ENCODE measurements at regions not wholly inside any gene's neighbourhood (a gene's known extent, or its start where the extent isn't known, plus 50 kb on each side); places are given as distances from the start of the nearest gene placed in this dataset.

GRCh38 chr4:133776961-133777360 lies 424.6 kb downstream of the PABPC4L start:
- Histone ChIP-seq H3K27ac (ENCODE audit: low read length) (no peak overlapping the region), H3K4me2 (ENCODE audit: low read length) (no peak overlapping the region), H4K20me1 (ENCODE audit: insufficient read depth) (no peaks in the 10 kb centered on the region), H3K9me2 (ENCODE audit: insufficient read depth, low read length) (no peaks in the 10 kb centered on the region), H3K36me3 (ENCODE audit: insufficient read depth, low read length) (no peaks in the 10 kb centered on the region), H3K27me3 (ENCODE audit: insufficient read depth, low read depth, low read length) (no peaks in the 10 kb centered on the region), H3F3A (ENCODE audit: insufficient read depth, low read length, poor library complexity, severe bottlenecking) (no peaks in the 10 kb centered on the region), H3K79me2 (replicated peaks; ENCODE audit: insufficient read depth, low read length) (no peaks in the 10 kb centered on the region), H3K4me3 (ENCODE audit: low read length) (no peak overlapping the region), H3K9ac (ENCODE audit: low read length) (no peak overlapping the region), H3K9me3 (ENCODE audit: low read length) (no peaks in the 10 kb centered on the region), H2AFZ (ENCODE audit: low read depth, low read length) (no peak overlapping the region)
- TF ChIP-seq TAF1 (IDR thresholded peaks at IDR 0.05; ENCODE audit: low read depth) (no peak), RAD21 (conservative IDR thresholded peaks at IDR 0.05) (no peak), REST (IDR thresholded peaks at IDR 0.05; ENCODE audit: borderline replicate concordance) (no peak), POLR2AphosphoS5 (IDR thresholded peaks at IDR 0.05) (no peak), SMC3 (conservative IDR thresholded peaks at IDR 0.05; ENCODE audit: poor library complexity) (no peak), EP300 (conservative IDR thresholded peaks at IDR 0.05; ENCODE audit: poor library complexity, severe bottlenecking) (no peak), EZH2 (IDR thresholded peaks at IDR 0.05; ENCODE audit: borderline replicate concordance, insufficient read depth, low read length, poor library complexity, severe bottlenecking) (no peak), MXI1 (conservative IDR thresholded peaks at IDR 0.05; ENCODE audit: poor library complexity, severe bottlenecking) (no peak), CTCF (IDR thresholded peaks at IDR 0.05; ENCODE audit: poor library complexity, severe bottlenecking) (no peak)

GRCh38 chr4:133776503-133776902 lies 425.1 kb downstream of the PABPC4L start:
- no peaks in the 10 kb centered on the region for H3K79me2 ChIP-seq (replicated peaks; ENCODE audit: insufficient read depth, low read length)
- H3F3A ChIP-seq (ENCODE audit: insufficient read depth, low read length, poor library complexity, severe bottlenecking), result no peaks in the 10 kb centered on the region
- H3K27ac ChIP-seq (ENCODE audit: low read length), result no peak overlapping the region
- no peak overlapping the region for H2AFZ ChIP-seq (ENCODE audit: low read depth, low read length)
- H3K9me3 ChIP-seq (ENCODE audit: low read length), result no peaks in the 10 kb centered on the region
- no peak overlapping the region for H3K4me3 ChIP-seq (ENCODE audit: low read length)
- no peak overlapping the region for H3K4me2 ChIP-seq (ENCODE audit: low read length)
- H3K36me3 ChIP-seq (ENCODE audit: insufficient read depth, low read length), result no peaks in the 10 kb centered on the region
- no peak for TF ChIP-seq REST (IDR thresholded peaks at IDR 0.05; ENCODE audit: borderline replicate concordance)
- no peak for TF ChIP-seq RAD21 (conservative IDR thresholded peaks at IDR 0.05)
- TF ChIP-seq CTCF (IDR thresholded peaks at IDR 0.05; ENCODE audit: poor library complexity, severe bottlenecking), result no peak
- TF ChIP-seq EZH2 (IDR thresholded peaks at IDR 0.05; ENCODE audit: borderline replicate concordance, insufficient read depth, low read length, poor library complexity, severe bottlenecking), result no peak
- TF ChIP-seq EP300 (conservative IDR thresholded peaks at IDR 0.05; ENCODE audit: poor library complexity, severe bottlenecking), result no peak
- TF ChIP-seq POLR2AphosphoS5 (IDR thresholded peaks at IDR 0.05), result no peak
- TF ChIP-seq MXI1 (conservative IDR thresholded peaks at IDR 0.05; ENCODE audit: poor library complexity, severe bottlenecking), result no peak
- no peak for TF ChIP-seq SMC3 (conservative IDR thresholded peaks at IDR 0.05; ENCODE audit: poor library complexity)
- no peak for TF ChIP-seq TAF1 (IDR thresholded peaks at IDR 0.05; ENCODE audit: low read depth)
- no peaks in the 10 kb centered on the region for H4K20me1 ChIP-seq (ENCODE audit: insufficient read depth)
- no peak overlapping the region for H3K9ac ChIP-seq (ENCODE audit: low read length)
- H3K9me2 ChIP-seq (ENCODE audit: insufficient read depth, low read length), result no peaks in the 10 kb centered on the region
- no peaks in the 10 kb centered on the region for H3K27me3 ChIP-seq (ENCODE audit: insufficient read depth, low read depth, low read length)

All from neural cell (in vitro differentiated cells).